Smooth muscle cell of the brain vasculature (primary cell): ENCODE measurements at regions not wholly inside any gene's neighbourhood (a gene's known extent, or its start where the extent isn't known, plus 50 kb on each side); places are given as distances from the start of the nearest gene placed in this dataset.

Source experiments
- DNase-seq: peaks from one replicate; pipeline ENCODE4 v3.0.0-alpha.2; 2012; ENCODE audit warnings: low read depth, low spot score

- DNase-seq: no peak
These were observed 52.0 kb upstream of the THY1 start for GRCh38 chr11:119474682-119475596.

- no peak for DNase-seq
These were observed 51.1 kb upstream of the THY1 start for GRCh38 chr11:119473901-119474681.

GRCh38 chr11:119473226-119473625, 50.3 kb upstream of the THY1 start:
- DNase-seq: no peak

- no peak for DNase-seq
These were observed 49.9 kb upstream of the THY1 start for GRCh38 chr11:119472856-119473222.
